Spleen (tissue), 11 donors: ENCODE measurements at regions not wholly inside any gene's neighbourhood (a gene's known extent, or its start where the extent isn't known, plus 50 kb on each side); places are given as distances from the start of the nearest gene placed in this dataset.
A peak's percentile ranks its signal among the peaks of the same experiment; 100 is the strongest.

Experiments used
- DNase-seq: peaks from one replicate; pipeline ENCODE4 v3.0.0-alpha.2; 2020
- H3K27ac ChIP-seq, 8 donors: fragments of 200-600 bp; sonication (generic) in 7 of 8; 1 replicate in 4 of 8; 2 replicates in 4 of 8; pipeline versions ENCODE4 v1.5.0 to v1.8.0; 2016 to 2021; ENCODE audit warnings: inconsistent platforms in 4 of 8, mild to moderate bottlenecking in 4 of 8, moderate library complexity in 1 of 8
- H3K27me3 ChIP-seq, 7 donors: fragments of 200-600 bp; sonication (generic) in 6 of 7; replicated peaks in 1 of 7; 1 replicate in 4 of 7; 2 replicates in 3 of 7; pipeline versions ENCODE4 v1.5.0 to v1.8.0; 2016 to 2021; ENCODE audit warnings: inconsistent platforms in 3 of 7, mild to moderate bottlenecking in 1 of 7
- H3K36me3 ChIP-seq, 6 donors: fragments of 200-600 bp; sonication (generic) in 5 of 6; 1 replicate in 4 of 6; 2 replicates in 2 of 6; pipeline versions ENCODE4 v1.5.0 to v1.8.0; 2016 to 2021; ENCODE audit warnings: inconsistent platforms in 2 of 6
- H3K4me1 ChIP-seq, 6 donors: fragments of 200-600 bp; sonication (generic) in 5 of 6; 1 replicate in 3 of 6; 2 replicates in 3 of 6; pipeline versions ENCODE4 v1.5.0 to v1.8.0; 2016 to 2021; ENCODE audit warnings: inconsistent platforms in 3 of 6
- H3K4me3 ChIP-seq, 8 donors: fragments of 200-600 bp; sonication (generic) in 7 of 8; 1 replicate in 4 of 8; 2 replicates in 4 of 8; pipeline versions ENCODE4 v1.5.0 to v1.8.0; 2016 to 2021; ENCODE audit warnings: inconsistent platforms in 4 of 8, mild to moderate bottlenecking in 4 of 8, moderate library complexity in 2 of 8
- H3K9me3 ChIP-seq, 8 donors: fragments of 200-600 bp; sonication (generic) in 7 of 8; 1 replicate in 4 of 8; 2 replicates in 4 of 8; pipeline versions ENCODE4 v1.5.0 to v1.8.0; 2016 to 2021; ENCODE audit warnings: inconsistent platforms in 4 of 8
- POLR2A ChIP-seq, 3 donors: fragments of 450-650 bp; IDR thresholded peaks; one replicate each; pipeline ENCODE4 v1.5.1; 2017; ENCODE audit warnings: antibody characterized with exemption in 3 of 3, mild to moderate bottlenecking in 1 of 3
- POLR2AphosphoS5 ChIP-seq, 3 donors: sonication (generic); formaldehyde crosslinking; IDR thresholded peaks; one replicate each; pipeline ENCODE4 v1.5.1; 2017; ENCODE audit warnings: antibody characterized with exemption in 3 of 3
- WGBS, 5 donors: extraction: QIAGEN DNeasy Blood & Tissue Kit in 3 of 5; methylation state at CpG; one replicate each; pipeline versions ENCODE4 v1.1.5 to v1.1.7; 2013 to 2018; 5-methylcytosine and 5-hydroxymethylcytosine counted together
- intact Hi-C: fragments of 100-400 bp; cut with DNase I; formaldehyde crosslinking; loops from one replicate; pipeline ENCODE4 v1.15.0; 2023; ENCODE audit warnings: low total_unique reads
- TF ChIP-seq, protein P1 (sequence below), 11 experiments: fragments of 200-600 bp in 7 of 11; fragments of 450-650 bp in 4 of 11; sonication (generic) in 4 of 11; IDR thresholded peaks in 8 of 11; conservative IDR thresholded peaks in 3 of 11; 1 replicate in 7 of 11; 2 replicates in 4 of 11; pipeline versions ENCODE4 v1.4.0 to v1.8.0; 2016 to 2021; ENCODE audit warnings: antibody characterized with exemption in 11 of 11, inconsistent platforms in 4 of 11, mild to moderate bottlenecking in 1 of 11
- donor health status: healthy with polysubstance abuse.
- donor health status: DM: no; HTN: no; CAD: no; lungs with moderate emphysema.
- donor health status: DM: no; HTN: no; CAD: no.
- donor health status: Bipolar disorder and iron deficiency.
- donor health status: healthy.
- donor health status: DM: no; HTN: no; CAD: no.
- donor health status: DM: yes; HTN: yes; CAD: no.

DNA sequence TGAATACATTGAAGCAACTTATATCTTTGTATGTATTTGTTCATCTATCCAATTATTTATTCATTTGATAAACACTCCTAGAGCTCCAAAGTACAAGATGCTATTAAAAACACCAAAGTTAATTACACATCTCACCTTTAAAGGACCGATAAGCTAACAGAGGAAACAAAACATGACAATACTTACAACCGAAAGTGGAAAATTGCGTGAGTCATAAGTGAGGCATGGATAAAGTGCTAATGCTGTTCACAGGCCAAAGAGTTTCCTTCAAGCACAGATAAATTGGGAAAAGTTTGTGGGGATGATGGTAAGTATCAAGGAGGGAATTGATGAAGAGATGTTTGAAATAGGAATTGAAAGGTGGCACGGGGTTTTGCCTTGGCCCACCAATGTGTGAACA is 172.8 kb upstream of the KITLG start:
- no peak for DNase-seq
- H3K36me3 ChIP-seq, result no peaks in the 10 kb centered on the region
- H3K27me3 ChIP-seq, result no peaks in the 10 kb centered on the region
- H3K4me3 ChIP-seq, result no peak overlapping the region
- intact Hi-C loops, result no loop called here
- WGBS, 5 donors, result 85 to 93% (median 91%) methylated on average over 4 of the region's 4 CpGs
- H3K27ac ChIP-seq, result no peak overlapping the region
- no peaks in the 10 kb centered on the region for H3K4me1 ChIP-seq
- no peaks in the 10 kb centered on the region for H3K9me3 ChIP-seq
- TF ChIP-seq, protein P1, sequence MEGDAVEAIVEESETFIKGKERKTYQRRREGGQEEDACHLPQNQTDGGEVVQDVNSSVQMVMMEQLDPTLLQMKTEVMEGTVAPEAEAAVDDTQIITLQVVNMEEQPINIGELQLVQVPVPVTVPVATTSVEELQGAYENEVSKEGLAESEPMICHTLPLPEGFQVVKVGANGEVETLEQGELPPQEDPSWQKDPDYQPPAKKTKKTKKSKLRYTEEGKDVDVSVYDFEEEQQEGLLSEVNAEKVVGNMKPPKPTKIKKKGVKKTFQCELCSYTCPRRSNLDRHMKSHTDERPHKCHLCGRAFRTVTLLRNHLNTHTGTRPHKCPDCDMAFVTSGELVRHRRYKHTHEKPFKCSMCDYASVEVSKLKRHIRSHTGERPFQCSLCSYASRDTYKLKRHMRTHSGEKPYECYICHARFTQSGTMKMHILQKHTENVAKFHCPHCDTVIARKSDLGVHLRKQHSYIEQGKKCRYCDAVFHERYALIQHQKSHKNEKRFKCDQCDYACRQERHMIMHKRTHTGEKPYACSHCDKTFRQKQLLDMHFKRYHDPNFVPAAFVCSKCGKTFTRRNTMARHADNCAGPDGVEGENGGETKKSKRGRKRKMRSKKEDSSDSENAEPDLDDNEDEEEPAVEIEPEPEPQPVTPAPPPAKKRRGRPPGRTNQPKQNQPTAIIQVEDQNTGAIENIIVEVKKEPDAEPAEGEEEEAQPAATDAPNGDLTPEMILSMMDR (IDR thresholded peaks at IDR 0.05 in 8 of 11, conservative IDR thresholded peaks at IDR 0.05 in 3 of 11), result no peak
- no peak for TF ChIP-seq POLR2A (IDR thresholded peaks at IDR 0.05)
- TF ChIP-seq POLR2AphosphoS5 (IDR thresholded peaks at IDR 0.05), result no peak

DNA sequence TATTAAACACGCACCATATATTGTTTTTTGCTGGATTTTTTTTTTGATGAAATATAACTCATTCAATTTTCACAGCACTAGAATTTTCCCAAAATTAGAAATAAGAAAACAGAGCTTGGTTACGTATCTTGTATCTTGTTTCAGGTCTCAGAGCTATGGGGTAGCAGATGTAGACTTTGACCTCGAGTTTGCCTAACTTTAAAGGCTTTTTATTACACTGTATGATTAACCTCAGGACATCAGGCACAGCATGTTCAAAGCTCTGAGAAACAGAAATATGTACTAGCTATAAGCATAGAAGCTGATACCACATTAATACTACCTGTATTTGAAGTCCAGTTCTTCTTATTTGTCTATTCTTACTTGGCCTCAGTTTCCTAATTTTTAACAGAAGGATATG is 171.9 kb upstream of the KITLG start:
- no peaks in the 10 kb centered on the region for H3K4me1 ChIP-seq
- no peaks in the 10 kb centered on the region for H3K36me3 ChIP-seq
- WGBS, 5 donors, result 79 to 92% (median 84%) methylated on average over 3 of the region's 3 CpGs
- intact Hi-C loops, result no loop called here
- TF ChIP-seq, protein P1 (IDR thresholded peaks at IDR 0.05 in 8 of 11, conservative IDR thresholded peaks at IDR 0.05 in 3 of 11), result no peak
- TF ChIP-seq POLR2AphosphoS5 (IDR thresholded peaks at IDR 0.05) (no peak), POLR2A (IDR thresholded peaks at IDR 0.05) (no peak)
- DNase-seq, result no peak
- no peak overlapping the region for H3K4me3 ChIP-seq
- H3K9me3 ChIP-seq, result no peaks in the 10 kb centered on the region
- H3K27ac ChIP-seq, result no peak overlapping the region
- no peaks in the 10 kb centered on the region for H3K27me3 ChIP-seq

DNA sequence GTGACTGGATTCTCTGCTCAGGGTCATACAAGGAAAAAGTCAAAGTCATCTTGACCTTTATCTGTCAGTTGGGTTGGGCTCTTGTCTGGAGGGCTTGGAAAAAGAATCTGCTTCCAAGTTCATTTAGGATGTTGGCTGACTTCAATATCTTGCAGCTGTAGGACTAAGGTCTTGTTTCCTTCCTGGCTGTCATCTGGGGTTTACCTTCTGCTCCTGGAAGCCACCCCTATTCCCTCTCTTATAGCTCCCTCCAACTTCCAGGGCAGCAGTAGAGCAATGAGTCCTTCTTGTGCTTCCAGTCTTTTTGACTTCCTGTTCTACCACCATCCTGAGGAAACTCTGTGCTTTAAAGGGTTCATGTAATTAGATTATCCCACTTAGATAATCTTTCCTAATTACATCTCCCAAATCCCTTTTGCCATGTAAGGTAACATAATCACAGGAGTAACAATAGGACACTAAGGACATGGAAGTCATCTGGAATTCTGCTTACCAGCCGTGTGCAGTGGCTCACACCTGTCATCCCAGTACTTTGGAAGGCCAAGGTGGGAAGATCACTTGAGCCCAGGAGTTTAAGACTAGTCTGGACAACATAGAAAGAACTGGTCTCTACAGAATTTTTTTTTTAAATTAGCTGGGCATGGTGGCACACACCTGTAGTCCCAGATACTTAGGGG is 170.7 kb upstream of the KITLG start:
- DNase-seq, result no peak
- H3K4me3 ChIP-seq, result no peak overlapping the region
- intact Hi-C loops, result no loop called here
- H3K4me1 ChIP-seq, result no peaks in the 10 kb centered on the region
- no peaks in the 10 kb centered on the region for H3K27me3 ChIP-seq
- H3K9me3 ChIP-seq, result no peaks in the 10 kb centered on the region
- no peaks in the 10 kb centered on the region for H3K36me3 ChIP-seq
- 77 to 97% (median 83%) methylated on average over 1 of the region's 1 CpG for WGBS, 5 donors
- TF ChIP-seq POLR2AphosphoS5 (IDR thresholded peaks at IDR 0.05), result no peak
- TF ChIP-seq POLR2A (IDR thresholded peaks at IDR 0.05), result no peak
- TF ChIP-seq, protein P1 (IDR thresholded peaks at IDR 0.05 in 8 of 11, conservative IDR thresholded peaks at IDR 0.05 in 3 of 11), result no peak
- H3K27ac ChIP-seq, result no peak overlapping the region

DNA sequence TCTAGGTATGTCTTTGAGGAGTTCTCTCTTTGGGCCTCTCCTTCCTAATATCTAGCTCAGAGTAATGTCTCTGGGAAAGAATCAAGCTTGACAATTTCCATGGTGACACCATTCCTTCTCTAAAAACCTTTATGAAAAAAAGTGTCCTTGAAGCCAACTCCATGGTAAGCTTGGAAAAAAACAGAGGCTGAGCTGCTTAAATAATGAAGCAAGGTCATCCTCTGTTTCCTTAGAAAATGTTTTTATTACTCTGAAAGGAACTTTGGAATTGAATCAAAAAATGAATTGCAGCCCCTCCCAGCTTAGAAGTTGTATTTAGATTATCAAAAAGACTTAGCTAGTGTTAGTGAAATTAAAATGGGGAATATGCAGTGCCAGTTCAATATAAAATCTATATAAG is 166.1 kb upstream of the KITLG start:
- TF ChIP-seq POLR2A (IDR thresholded peaks at IDR 0.05) (no peak), POLR2AphosphoS5 (IDR thresholded peaks at IDR 0.05) (no peak)
- TF ChIP-seq, protein P1 (IDR thresholded peaks at IDR 0.05 in 8 of 11, conservative IDR thresholded peaks at IDR 0.05 in 3 of 11), result no peak
- Histone ChIP-seq H3K4me3 (no peak overlapping the region), H3K27ac (peak overlapping the region in 1 of 8 donors; percentile 9), H3K9me3 (no peaks in the 10 kb centered on the region), H3K4me1 (no peaks in the 10 kb centered on the region), H3K27me3 (no peaks in the 10 kb centered on the region), H3K36me3 (no peaks in the 10 kb centered on the region)
- intact Hi-C loops, result no loop called here
- DNase-seq, result no peak
